H1 (cell line): ENCODE measurements at regions not wholly inside any gene's neighbourhood (a gene's known extent, or its start where the extent isn't known, plus 50 kb on each side); places are given as distances from the start of the nearest gene placed in this dataset.

Source experiments
- CTCF ChIA-PET: fragments of 300-600 bp; sonication (Branson Sonifier 250); formaldehyde crosslinking; loops from one replicate; lab custom pipeline; 2021; ENCODE audit not compliant: partially characterized antibody; lab: Charles Lee
- POLR2A ChIA-PET: fragments of 300-600 bp; sonication (Branson Sonifier 250); formaldehyde crosslinking; loops from one replicate; lab custom pipeline; 2021; ENCODE audit warnings: inconsistent platforms; ENCODE audit not compliant: partially characterized antibody; lab: Charles Lee
- DNase-seq, 2 experiments: peaks; one replicate each; pipeline versions ENCODE4 v3.0.0 to v3.0.0-alpha.2; 2010 to 2022; ENCODE audit warnings: low spot score in 2 of 2, low read depth in 1 of 2, mixed read lengths in 1 of 2
- FAIRE-seq: peaks from 2 replicates; lab custom pipeline; 2011; peaks lifted over from hg19 to GRCh38; lab: Jason Lieb, UNC
- H2AFZ ChIP-seq: 2 replicates; pipeline ENCODE4 v1.8.1; 2012; ENCODE audit warnings: low read length, inconsistent platforms
- H2AK5ac ChIP-seq: 2 replicates; pipeline ENCODE4 v1.6.1; 2013; ENCODE audit warnings: low read depth, low read length
- H2BK120ac ChIP-seq: replicated peaks from 2 replicates; pipeline ENCODE3; 2013; ENCODE audit warnings: low read depth, low read length, inconsistent platforms
- H2BK12ac ChIP-seq: 2 replicates; pipeline ENCODE4 v1.6.1; 2013; ENCODE audit warnings: low read depth, low read length
- H2BK15ac ChIP-seq: 2 replicates; pipeline ENCODE4 v1.6.1; 2013; ENCODE audit warnings: low read length
- H2BK20ac ChIP-seq: 2 replicates; pipeline ENCODE4 v1.6.1; 2013; ENCODE audit warnings: low read length
- H2BK5ac ChIP-seq: 2 replicates; pipeline ENCODE4 v1.6.1; 2013; ENCODE audit warnings: low read depth, low read length
- H3K14ac ChIP-seq: 2 replicates; pipeline ENCODE4 v1.6.1; 2013; ENCODE audit warnings: inconsistent platforms; ENCODE audit not compliant: insufficient read length
- H3K18ac ChIP-seq: 2 replicates; pipeline ENCODE4 v1.6.1; 2013; ENCODE audit warnings: low read length; ENCODE audit errors: extremely low read depth
- H3K23ac ChIP-seq: 2 replicates; pipeline ENCODE4 v1.6.1; 2013; ENCODE audit warnings: inconsistent platforms; ENCODE audit not compliant: insufficient read length
- H3K23me2 ChIP-seq: 2 replicates; pipeline ENCODE4 v1.6.1; 2013; ENCODE audit warnings: low read depth, low read length
- H3K27ac ChIP-seq: 2 replicates; pipeline ENCODE4 v1.6.1; 2011; ENCODE audit warnings: low read depth, low read length, inconsistent platforms
- H3K27me3 ChIP-seq, 4 experiments: replicated peaks in 1 of 4; 1 replicate in 1 of 4; 2 replicates in 3 of 4; pipeline versions ENCODE4 v1.6.1 to v1.8.1; 2011 to 2013; ENCODE audit warnings: low read length in 3 of 4, mild to moderate bottlenecking in 3 of 4, inconsistent platforms in 2 of 4, mixed read lengths in 2 of 4, moderate library complexity in 1 of 4; ENCODE audit not compliant: control insufficient read depth in 3 of 4, insufficient read depth in 3 of 4; ENCODE audit errors: extremely low read depth in 1 of 4
- H3K36me3 ChIP-seq, 4 experiments: 2 replicates each; pipeline versions ENCODE4 v1.6.1 to v1.8.1; 2011 to 2013; ENCODE audit warnings: mild to moderate bottlenecking in 4 of 4, low read length in 3 of 4, moderate library complexity in 2 of 4, control low read depth in 1 of 4, inconsistent platforms in 1 of 4; ENCODE audit not compliant: insufficient read depth in 4 of 4, control insufficient read depth in 2 of 4
- H3K4ac ChIP-seq: replicated peaks from 2 replicates; pipeline ENCODE3; 2013; ENCODE audit warnings: low read length, low read depth, mixed read lengths, inconsistent platforms; ENCODE audit not compliant: insufficient read length
- H3K4me1 ChIP-seq, 4 experiments: replicated peaks in 1 of 4; 1 replicate in 1 of 4; 2 replicates in 3 of 4; pipeline versions ENCODE4 v1.6.1 to v1.8.1; 2011 to 2013; ENCODE audit warnings: low read length in 3 of 4, inconsistent platforms in 2 of 4, mixed read lengths in 1 of 4; ENCODE audit not compliant: insufficient read depth in 4 of 4, control insufficient read depth in 3 of 4
- H3K4me2 ChIP-seq, 2 experiments: 2 replicates each; pipeline versions ENCODE4 v1.6.1 to v1.8.1; 2011 to 2013; ENCODE audit warnings: low read depth in 2 of 2, low read length in 2 of 2, control low read depth in 1 of 2, inconsistent platforms in 1 of 2, mild to moderate bottlenecking in 1 of 2; ENCODE audit not compliant: insufficient read depth in 1 of 2
- H3K4me3 ChIP-seq, 4 experiments: fragments of 200-600, 300-600 bp in 1 of 4; sonication (generic), shearing (Covaris generic), sonication (Bioruptor Twin) in 1 of 4; 2 replicates each; pipeline versions ENCODE4 v1.5.1 to v1.8.1; 2011 to 2016; ENCODE audit warnings: low read length in 4 of 4, low read depth in 3 of 4, control low read depth in 2 of 4, inconsistent platforms in 2 of 4, mild to moderate bottlenecking in 2 of 4, mixed read lengths in 1 of 4, moderate library complexity in 1 of 4; ENCODE audit not compliant: insufficient read depth in 2 of 4; ENCODE audit errors: extremely low read depth in 1 of 4
- H3K56ac ChIP-seq: replicated peaks from 2 replicates; pipeline ENCODE3; 2013; ENCODE audit warnings: low read depth, mild to moderate bottlenecking, mixed read lengths, low read length, inconsistent platforms; ENCODE audit not compliant: insufficient read length
- H3K79me1 ChIP-seq: 2 replicates; pipeline ENCODE4 v1.6.1; 2013; ENCODE audit warnings: low read depth, low read length, control low read depth
- H3K79me2 ChIP-seq, 2 experiments: 2 replicates each; pipeline versions ENCODE4 v1.6.1 to v1.8.1; 2012 to 2013; ENCODE audit warnings: low read length in 2 of 2, mild to moderate bottlenecking in 2 of 2, inconsistent platforms in 1 of 2; ENCODE audit not compliant: insufficient read depth in 2 of 2, control insufficient read depth in 1 of 2
- H3K9ac ChIP-seq, 4 experiments: replicated peaks in 1 of 4; 1 replicate in 1 of 4; 2 replicates in 3 of 4; pipeline versions ENCODE4 v1.6.1 to v1.8.1; 2011 to 2013; ENCODE audit warnings: low read depth in 3 of 4, low read length in 3 of 4, control low read depth in 2 of 4, mild to moderate bottlenecking in 2 of 4, moderate library complexity in 2 of 4, inconsistent platforms in 1 of 4; ENCODE audit errors: extremely low read depth in 1 of 4
- H3K9me3 ChIP-seq, 2 experiments: 2 replicates each; pipeline versions ENCODE4 v1.6.1 to v1.8.1; 2012 to 2013; ENCODE audit warnings: mild to moderate bottlenecking in 2 of 2, moderate library complexity in 2 of 2, control low read depth in 1 of 2, inconsistent platforms in 1 of 2, low read depth in 1 of 2, low read length in 1 of 2, mixed read lengths in 1 of 2; ENCODE audit not compliant: insufficient read depth in 2 of 2
- H4K20me1 ChIP-seq, 2 experiments: replicated peaks in 1 of 2; 2 replicates each; pipeline versions ENCODE3 to v1.8.1; 2011 to 2013; ENCODE audit warnings: inconsistent platforms in 2 of 2, low read length in 2 of 2, mild to moderate bottlenecking in 1 of 2; ENCODE audit not compliant: insufficient read depth in 2 of 2, control insufficient read depth in 1 of 2
- H4K5ac ChIP-seq: 2 replicates; pipeline ENCODE4 v1.6.1; 2013; ENCODE audit warnings: low read length, low read depth, mixed read lengths, inconsistent platforms; ENCODE audit not compliant: insufficient read length
- H4K8ac ChIP-seq: 2 replicates; pipeline ENCODE4 v1.8.0; 2013; ENCODE audit warnings: mild to moderate bottlenecking, moderate library complexity, low read length, inconsistent platforms; ENCODE audit not compliant: insufficient read depth; ENCODE audit errors: extremely low read depth
- H4K91ac ChIP-seq: replicated peaks from 2 replicates; pipeline ENCODE3; 2013; ENCODE audit warnings: low read length, mixed read lengths, inconsistent platforms; ENCODE audit not compliant: insufficient read length
- CBX5 ChIP-seq: fragments of 300-800, 300-1000 bp; sonication (generic); IDR thresholded peaks from 2 replicates; pipeline ENCODE4 v1.7.1; 2016; ENCODE audit warnings: antibody characterized with exemption, low read length, low read depth
- CHD2 ChIP-seq: IDR thresholded peaks from 2 replicates; pipeline ENCODE4 v1.6.1; 2012; ENCODE audit warnings: low read length, improper control_type of control experiment
- CTCF ChIP-seq, 3 experiments: IDR thresholded peaks; 1 replicate in 2 of 3; 2 replicates in 1 of 3; pipeline versions ENCODE4 v1.5.1 to v1.6.1; 2011; ENCODE audit warnings: low read length in 3 of 3, mild to moderate bottlenecking in 3 of 3, inconsistent platforms in 2 of 3, low read depth in 1 of 3, moderate library complexity in 1 of 3; ENCODE audit not compliant: insufficient read depth in 1 of 3; ENCODE audit errors: control extremely low read depth in 1 of 3
- EGR1 ChIP-seq: IDR thresholded peaks from 2 replicates; pipeline ENCODE4 v1.6.1; 2011; ENCODE audit warnings: low read depth, low read length, borderline replicate concordance
- MAFK ChIP-seq: IDR thresholded peaks from 2 replicates; pipeline ENCODE4 v1.6.1; 2012; ENCODE audit warnings: low read depth, mild to moderate bottlenecking, improper control_type of control experiment, low read length
- RBBP5 ChIP-seq: IDR thresholded peaks from 2 replicates; pipeline ENCODE4 v1.7.1; 2012; ENCODE audit warnings: low read depth, mild to moderate bottlenecking, inconsistent platforms, low read length, moderate library complexity, borderline replicate concordance
- RFX5 ChIP-seq: IDR thresholded peaks from 2 replicates; pipeline ENCODE4 v1.6.1; 2011; ENCODE audit warnings: low read depth, low read length, improper control_type of control experiment, borderline replicate concordance
- RXRA ChIP-seq: IDR thresholded peaks from 2 replicates; pipeline ENCODE4 v1.6.1; 2011; ENCODE audit warnings: low read depth, mild to moderate bottlenecking, low read length, moderate library complexity; ENCODE audit not compliant: insufficient read depth
- TAF7 ChIP-seq: optimal IDR thresholded peaks from 2 replicates; pipeline ENCODE3; 2011; ENCODE audit warnings: low read depth, mild to moderate bottlenecking, inconsistent platforms, low read length, moderate library complexity, borderline replicate concordance
- TBP ChIP-seq: IDR thresholded peaks from 2 replicates; pipeline ENCODE4 v1.6.1; 2011; ENCODE audit warnings: low read depth, low read length, improper control_type of control experiment
- TCF12 ChIP-seq: IDR thresholded peaks from 2 replicates; pipeline ENCODE4 v1.6.1; 2011; ENCODE audit warnings: low read depth, mild to moderate bottlenecking, low read length
- WGBS, 2 experiments: shearing (Covaris generic) in 1 of 2; methylation state at CpG; one replicate each; pipeline versions ENCODE4 v1.1.6 to v1.1.7; 2013 to 2015; ENCODE audit warnings: low lambda C conversion rate in 2 of 2, mixed read lengths in 2 of 2, inconsistent platforms in 1 of 2, low coverage in 1 of 2, missing lambda C conversion rate in 1 of 2; ENCODE audit not compliant: insufficient replicate concordance in 2 of 2, insufficient coverage in 1 of 2, insufficient read length in 1 of 2; ENCODE audit errors: extremely low coverage in 1 of 2, missing lambda C conversion rate in 1 of 2; 5-methylcytosine and 5-hydroxymethylcytosine counted together
- TF ChIP-seq, protein P1 (sequence below): IDR thresholded peaks from 2 replicates; pipeline ENCODE4 v1.6.1; 2011; ENCODE audit warnings: low read depth, mild to moderate bottlenecking, low read length; ENCODE audit not compliant: insufficient read depth

DNA sequence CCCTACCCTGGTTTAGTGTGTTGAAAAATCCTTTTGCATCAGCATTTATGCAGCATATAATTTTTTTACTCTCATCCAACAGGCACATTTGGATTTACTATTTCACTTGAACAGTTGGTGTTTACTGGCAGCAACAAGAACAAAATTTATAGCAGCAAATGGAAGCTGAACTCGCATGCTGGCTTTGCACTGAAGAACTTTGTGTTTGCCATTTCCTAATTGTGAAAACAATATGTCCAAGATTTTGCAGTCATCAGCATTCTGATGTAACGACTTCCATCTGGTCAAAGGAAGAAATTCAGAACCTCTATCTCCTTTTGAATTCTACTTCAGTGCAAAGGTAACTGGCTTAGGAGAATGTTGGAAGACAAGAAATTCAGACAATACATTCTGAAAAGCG lies 131.0 kb downstream of the DLEU7 start:
- H3K27ac ChIP-seq: no peak overlapping the region
- H3K23me2 ChIP-seq: no peaks in the 10 kb centered on the region
- no peak overlapping the region for H2BK15ac ChIP-seq
- no peak overlapping the region for H2BK20ac ChIP-seq
- H3K14ac ChIP-seq: no peak overlapping the region
- FAIRE-seq (no peak), DNase-seq (no peak)
- POLR2A ChIA-PET: interaction anchor here (1.8 kb wide), 1 partner anchor 12 kb away, joined by 3 read pairs; no protein-coding TSS in a partner anchor
- no peaks in the 10 kb centered on the region for H3K9me3 ChIP-seq
- no peak overlapping the region for H2AK5ac ChIP-seq
- H2BK12ac ChIP-seq: no peak overlapping the region
- H3K23ac ChIP-seq: no peak overlapping the region
- no peaks in the 10 kb centered on the region for H3K36me3 ChIP-seq
- H4K91ac ChIP-seq: no peak overlapping the region
- H3K18ac ChIP-seq: no peak overlapping the region
- WGBS, 2 experiments: 86% methylated on average over 3 of the region's 3 CpGs; no CpG with 5 or more reads in 1 of the 2 experiments
- H4K8ac ChIP-seq: no peak overlapping the region
- no peaks in the 10 kb centered on the region for H3K4me1 ChIP-seq
- H3K9ac ChIP-seq: no peak overlapping the region
- no peaks in the 10 kb centered on the region for H3K27me3 ChIP-seq
- no peaks in the 10 kb centered on the region for H3K79me2 ChIP-seq
- H3K4ac ChIP-seq: no peak overlapping the region
- no peak overlapping the region for H3K4me2 ChIP-seq
- H4K5ac ChIP-seq: no peak overlapping the region
- H2AFZ ChIP-seq: no peak overlapping the region
- H3K79me1 ChIP-seq: no peaks in the 10 kb centered on the region
- H4K20me1 ChIP-seq: no peaks in the 10 kb centered on the region
- H2BK5ac ChIP-seq: no peak overlapping the region
- H2BK120ac ChIP-seq: no peak overlapping the region
- H3K56ac ChIP-seq: no peak overlapping the region
- CTCF ChIA-PET: interaction anchor here (1.1 kb wide), 1 partner anchor 263 kb away, joined by 3 read pairs; no protein-coding TSS in a partner anchor
- no peak overlapping the region for H3K4me3 ChIP-seq
- TF ChIP-seq TCF12: no peak
- no peak for TF ChIP-seq EGR1
- no peak for TF ChIP-seq MAFK
- TF ChIP-seq CBX5: no peak
- TF ChIP-seq RFX5: no peak
- TF ChIP-seq CHD2: no peak
- no peak for TF ChIP-seq TBP
- TF ChIP-seq CTCF (IDR thresholded peaks at IDR 0.05; ENCODE audit: control extremely low read depth in 1 of 3, insufficient read depth in 1 of 3, low read depth in 1 of 3, low read length in 3 of 3): no peak
- TF ChIP-seq TAF7: no peak
- TF ChIP-seq, protein P1, sequence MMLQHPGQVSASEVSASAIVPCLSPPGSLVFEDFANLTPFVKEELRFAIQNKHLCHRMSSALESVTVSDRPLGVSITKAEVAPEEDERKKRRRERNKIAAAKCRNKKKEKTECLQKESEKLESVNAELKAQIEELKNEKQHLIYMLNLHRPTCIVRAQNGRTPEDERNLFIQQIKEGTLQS: no peak
- TF ChIP-seq RXRA: no peak
- no peak for TF ChIP-seq RBBP5
